ENCODE measurements at regions not wholly inside any gene's neighbourhood (a gene's known extent, or its start where the extent isn't known, plus 50 kb on each side); places are given as distances from the start of the nearest gene placed in this dataset.

- FAIRE-seq, result no peak
Observed at GRCh38 chr6:40312213-40313015, 274.8 kb downstream of the LRFN2 start.

GRCh38 chr6:40308533-40309306 is 278.4 kb downstream of the LRFN2 start:
- no peak for FAIRE-seq
- DNase-seq (ENCODE audit: low spot score), result no peak

More at GRCh38 chr6:40312213-40313015, 274.8 kb downstream of the LRFN2 start:
- no peak for DNase-seq (ENCODE audit: low spot score)

- no peak for DNase-seq (ENCODE audit: low spot score)
- no peak for FAIRE-seq
Observed at GRCh38 chr6:40307712-40308111, 279.5 kb downstream of the LRFN2 start.

GRCh38 chr6:40302856-40303454 is 284.2 kb downstream of the LRFN2 start:
- DNase-seq (ENCODE audit: low spot score), result no peak

GRCh38 chr6:40299681-40300080 is 287.5 kb downstream of the LRFN2 start:
- DNase-seq (ENCODE audit: low spot score), result no peak
- FAIRE-seq, result no peak

More at GRCh38 chr6:40302856-40303454, 284.2 kb downstream of the LRFN2 start:
- no peak for FAIRE-seq

- no peak for FAIRE-seq
Observed at GRCh38 chr6:40298207-40298606, 289.0 kb downstream of the LRFN2 start.

GRCh38 chr6:40295251-40295950 is 291.8 kb downstream of the LRFN2 start:
- FAIRE-seq, result no peak
- peak; percentile 11 for DNase-seq (ENCODE audit: low spot score)

More at GRCh38 chr6:40298207-40298606, 289.0 kb downstream of the LRFN2 start:
- DNase-seq (ENCODE audit: low spot score), result no peak

GRCh38 chr6:40293460-40294185 is 293.5 kb downstream of the LRFN2 start:
- DNase-seq (ENCODE audit: low spot score), result no peak
- no peak for FAIRE-seq

GRCh38 chr6:40293060-40293459 is 294.1 kb downstream of the LRFN2 start:
- FAIRE-seq, result no peak
- DNase-seq (ENCODE audit: low spot score), result no peak

GRCh38 chr6:40290816-40291215 is 296.3 kb downstream of the LRFN2 start:
- DNase-seq (ENCODE audit: low spot score) (no peak), FAIRE-seq (no peak)

GRCh38 chr6:40288919-40289318 is 298.2 kb downstream of the LRFN2 start:
- DNase-seq (ENCODE audit: low spot score) (no peak), FAIRE-seq (no peak)

GRCh38 chr6:40287296-40287850 is 299.8 kb downstream of the LRFN2 start:
- DNase-seq (ENCODE audit: low spot score) (no peak), FAIRE-seq (no peak)

GRCh38 chr6:40286721-40287120 is 300.4 kb downstream of the LRFN2 start:
- DNase-seq (ENCODE audit: low spot score) (no peak), FAIRE-seq (no peak)

- FAIRE-seq (no peak), DNase-seq (ENCODE audit: low spot score) (no peak)
Observed at GRCh38 chr6:40285996-40286395, 301.2 kb downstream of the LRFN2 start.

GRCh38 chr6:40285535-40285934 is 301.6 kb downstream of the LRFN2 start:
- FAIRE-seq (no peak), DNase-seq (ENCODE audit: low spot score) (no peak)

GRCh38 chr6:40282986-40283385 is 304.2 kb downstream of the LRFN2 start:
- FAIRE-seq (no peak), DNase-seq (ENCODE audit: low spot score) (no peak)

- FAIRE-seq (no peak), DNase-seq (ENCODE audit: low spot score) (no peak)
Observed at GRCh38 chr6:40281402-40281801, 305.8 kb downstream of the LRFN2 start.

- no peak for DNase-seq (ENCODE audit: low spot score)
- no peak for FAIRE-seq
Observed at GRCh38 chr6:40280231-40280630, 306.9 kb downstream of the LRFN2 start.

GRCh38 chr6:40276141-40276540 is 311.0 kb downstream of the LRFN2 start:
- FAIRE-seq (peak; percentile 58), DNase-seq (ENCODE audit: low spot score) (peak; percentile 15)

- FAIRE-seq (no peak), DNase-seq (ENCODE audit: low spot score) (no peak)
Observed at GRCh38 chr6:40274058-40274457, 313.1 kb downstream of the LRFN2 start.
